Mesenchymal stem cell (in vitro differentiated cells and primary cell): ENCODE measurements at regions not wholly inside any gene's neighbourhood (a gene's known extent, or its start where the extent isn't known, plus 50 kb on each side); places are given as distances from the start of the nearest gene placed in this dataset.

Source experiments
- DNase-seq: peaks from one replicate; pipeline ENCODE4 v3.0.0-alpha.2; 2013
- H2AFZ ChIP-seq: one replicate; pipeline ENCODE4 v1.6.1; 2013; ENCODE audit warnings: low read depth, mild to moderate bottlenecking, control low read depth, inconsistent platforms, low read length, moderate library complexity
- H2AK5ac ChIP-seq: 2 replicates; pipeline ENCODE4 v1.6.1; 2013; ENCODE audit warnings: low read length, moderate library complexity, mild to moderate bottlenecking, inconsistent platforms; ENCODE audit not compliant: severe bottlenecking
- H2BK120ac ChIP-seq: one replicate; pipeline ENCODE4 v1.6.1; 2013; ENCODE audit warnings: low read depth, mild to moderate bottlenecking, inconsistent platforms, low read length, moderate library complexity
- H2BK12ac ChIP-seq, 2 experiments: one replicate each; pipeline ENCODE4 v1.6.1; 2013; ENCODE audit warnings: inconsistent platforms in 2 of 2, low read length in 2 of 2, mild to moderate bottlenecking in 2 of 2, moderate library complexity in 2 of 2, control low read depth in 1 of 2
- H2BK15ac ChIP-seq: one replicate; pipeline ENCODE4 v1.6.1; 2013; ENCODE audit warnings: mild to moderate bottlenecking, low read depth, inconsistent platforms; ENCODE audit not compliant: poor library complexity, severe bottlenecking
- H2BK5ac ChIP-seq: 2 replicates; pipeline ENCODE4 v1.6.1; 2013; ENCODE audit warnings: low read depth, mild to moderate bottlenecking, low read length, control low read depth, inconsistent platforms; ENCODE audit not compliant: poor library complexity, severe bottlenecking
- H3K14ac ChIP-seq, 2 experiments: one replicate each; pipeline ENCODE4 v1.6.1; 2013; ENCODE audit warnings: inconsistent platforms in 2 of 2, low read length in 2 of 2, control low read depth in 1 of 2, mild to moderate bottlenecking in 1 of 2, moderate library complexity in 1 of 2
- H3K18ac ChIP-seq, 2 experiments: one replicate each; pipeline ENCODE4 v1.6.1; 2013; ENCODE audit warnings: inconsistent platforms in 2 of 2, low read length in 2 of 2, control low read depth in 1 of 2, low read depth in 1 of 2, mild to moderate bottlenecking in 1 of 2
- H3K23ac ChIP-seq, 2 experiments: one replicate each; pipeline ENCODE4 v1.6.1; 2013; ENCODE audit warnings: inconsistent platforms in 2 of 2, low read length in 2 of 2, mild to moderate bottlenecking in 2 of 2, moderate library complexity in 2 of 2, control low read depth in 1 of 2
- H3K27ac ChIP-seq: 2 replicates; pipeline ENCODE4 v1.5.1; 2013; ENCODE audit warnings: mild to moderate bottlenecking, moderate library complexity, low read length, control low read depth, inconsistent platforms; ENCODE audit not compliant: poor library complexity, severe bottlenecking
- H3K27me3 ChIP-seq, 2 experiments: 2 replicates each; pipeline versions ENCODE4 v1.6.1 to v1.7.0; 2013; ENCODE audit warnings: low read length in 2 of 2, mild to moderate bottlenecking in 2 of 2, moderate library complexity in 2 of 2, control low read depth in 1 of 2, inconsistent platforms in 1 of 2; ENCODE audit not compliant: control insufficient read depth in 1 of 2, insufficient read depth in 1 of 2
- H3K36me3 ChIP-seq, 2 experiments: 2 replicates each; pipeline versions ENCODE4 v1.6.1 to v1.7.0; 2013; ENCODE audit warnings: low read length in 2 of 2, control low read depth in 1 of 2, inconsistent platforms in 1 of 2, low read depth in 1 of 2, mild to moderate bottlenecking in 1 of 2; ENCODE audit not compliant: insufficient read depth in 2 of 2, control insufficient read depth in 1 of 2
- H3K4ac ChIP-seq, 2 experiments: one replicate each; pipeline ENCODE4 v1.6.1; 2013; ENCODE audit warnings: inconsistent platforms in 2 of 2, low read length in 2 of 2, mild to moderate bottlenecking in 2 of 2, moderate library complexity in 2 of 2, control low read depth in 1 of 2, low read depth in 1 of 2
- H3K4me1 ChIP-seq: 2 replicates; pipeline ENCODE4 v1.6.1; 2013; ENCODE audit warnings: low read depth, low read length, control low read depth; ENCODE audit not compliant: control insufficient read depth, insufficient read depth
- H3K4me2 ChIP-seq: 2 replicates; pipeline ENCODE4 v1.6.1; 2013; ENCODE audit warnings: low read length, mild to moderate bottlenecking, inconsistent platforms; ENCODE audit not compliant: poor library complexity, severe bottlenecking
- H3K4me3 ChIP-seq, 2 experiments: 2 replicates each; pipeline versions ENCODE4 v1.5.1 to v1.7.0; 2013; ENCODE audit warnings: low read length in 2 of 2, mild to moderate bottlenecking in 2 of 2, control low read depth in 1 of 2, low read depth in 1 of 2; ENCODE audit not compliant: insufficient read depth in 1 of 2
- H3K79me1 ChIP-seq: replicated peaks from 2 replicates; pipeline ENCODE4 v1.6.1; 2013; ENCODE audit warnings: mild to moderate bottlenecking, control low read depth, low read length, inconsistent platforms; ENCODE audit not compliant: poor library complexity, severe bottlenecking
- H3K9ac ChIP-seq: 2 replicates; pipeline ENCODE4 v1.7.0; 2013; ENCODE audit warnings: mild to moderate bottlenecking, low read length, moderate library complexity
- H3K9me3 ChIP-seq: 2 replicates; pipeline ENCODE4 v1.7.0; 2013; ENCODE audit warnings: mild to moderate bottlenecking, low read length; ENCODE audit not compliant: control insufficient read depth
- H4K8ac ChIP-seq: one replicate; pipeline ENCODE4 v1.6.1; 2013; ENCODE audit warnings: inconsistent platforms, mild to moderate bottlenecking, low read length, moderate library complexity
- H4K91ac ChIP-seq: one replicate; pipeline ENCODE4 v1.6.1; 2013; ENCODE audit warnings: mild to moderate bottlenecking, low read length, inconsistent platforms
- WGBS: methylation state at CpG from one replicate; pipeline ENCODE4 v1.1.7; 2013; ENCODE audit warnings: mixed read lengths; 5-methylcytosine and 5-hydroxymethylcytosine counted together

GRCh38 chr4:153900426-153900825 lies 111.5 kb upstream of the SFRP2 start:
- Histone ChIP-seq H4K91ac (no peak overlapping the region), H2AK5ac (no peak overlapping the region), H3K14ac (no peak overlapping the region), H3K27me3 (peaks cover 0 to 7% of the 10 kb centered on the region in 2 experiments), H2BK15ac (no peak overlapping the region), H2BK120ac (no peak overlapping the region), H2BK12ac (no peak overlapping the region), H3K36me3 (no peaks in the 10 kb centered on the region), H2AFZ (no peak overlapping the region), H3K4me3 (no peak overlapping the region), H3K9ac (no peak overlapping the region), H4K8ac (no peak overlapping the region), H3K79me1 (no peaks in the 10 kb centered on the region), H3K4me2 (no peak overlapping the region), H3K9me3 (no peaks in the 10 kb centered on the region), H2BK5ac (no peak overlapping the region), H3K4me1 (no peaks in the 10 kb centered on the region), H3K18ac (no peak overlapping the region), H3K4ac (no peak overlapping the region), H3K23ac (no peak overlapping the region), H3K27ac (no peak overlapping the region)
- WGBS = 71% methylated on average over 6 of the region's 6 CpGs
- no peak for DNase-seq

GRCh38 chr4:153890761-153891160 lies 101.9 kb upstream of the SFRP2 start:
- 68% methylated on average over 3 of the region's 4 CpGs for WGBS
- no peak for DNase-seq
- no peak overlapping the region for H3K4ac ChIP-seq
- no peak overlapping the region for H2AFZ ChIP-seq
- H4K91ac ChIP-seq = no peak overlapping the region
- no peaks in the 10 kb centered on the region for H3K79me1 ChIP-seq
- H3K27me3 ChIP-seq = no peaks in the 10 kb centered on the region
- no peak overlapping the region for H2BK12ac ChIP-seq
- H3K23ac ChIP-seq = no peak overlapping the region
- H3K36me3 ChIP-seq = no peaks in the 10 kb centered on the region
- H2BK5ac ChIP-seq = no peak overlapping the region
- H2BK120ac ChIP-seq = no peak overlapping the region
- H3K9me3 ChIP-seq = no peaks in the 10 kb centered on the region
- no peak overlapping the region for H3K18ac ChIP-seq
- no peaks in the 10 kb centered on the region for H3K4me1 ChIP-seq
- H3K4me2 ChIP-seq = no peak overlapping the region
- H3K14ac ChIP-seq = no peak overlapping the region
- H2AK5ac ChIP-seq = no peak overlapping the region
- H3K27ac ChIP-seq = no peak overlapping the region
- H4K8ac ChIP-seq = no peak overlapping the region
- H2BK15ac ChIP-seq = no peak overlapping the region
- no peak overlapping the region for H3K4me3 ChIP-seq
- H3K9ac ChIP-seq = no peak overlapping the region

- H4K8ac ChIP-seq = no peak overlapping the region
- no peak overlapping the region for H2BK5ac ChIP-seq
- no peak overlapping the region for H2AK5ac ChIP-seq
- H3K79me1 ChIP-seq = no peaks in the 10 kb centered on the region
- no peak for DNase-seq
- no peak overlapping the region for H2BK120ac ChIP-seq
- no peaks in the 10 kb centered on the region for H3K36me3 ChIP-seq
- H2AFZ ChIP-seq = no peak overlapping the region
- no peaks in the 10 kb centered on the region for H3K4me1 ChIP-seq
- no peak overlapping the region for H3K9ac ChIP-seq
- H2BK15ac ChIP-seq = no peak overlapping the region
- no peak overlapping the region for H3K23ac ChIP-seq
- H3K27me3 ChIP-seq = no peaks in the 10 kb centered on the region
- no peak overlapping the region for H3K18ac ChIP-seq
- no peak overlapping the region for H3K4me2 ChIP-seq
- H4K91ac ChIP-seq = no peak overlapping the region
- no peak overlapping the region for H3K4ac ChIP-seq
- no peak overlapping the region for H3K27ac ChIP-seq
- H2BK12ac ChIP-seq = no peak overlapping the region
- H3K9me3 ChIP-seq = no peaks in the 10 kb centered on the region
- H3K14ac ChIP-seq = no peak overlapping the region
- H3K4me3 ChIP-seq = no peak overlapping the region
Observed at GRCh38 chr4:153887217-153887616, 98.3 kb upstream of the SFRP2 start.

- no peak overlapping the region for H3K27ac ChIP-seq
Observed at GRCh38 chr4:153884325-153884724, 95.4 kb upstream of the SFRP2 start.

More at GRCh38 chr4:153884325-153884724, 95.4 kb upstream of the SFRP2 start:
- Histone ChIP-seq H3K9me3 (peaks cover 20% of the 10 kb centered on the region), H3K27me3 (no peaks in the 10 kb centered on the region), H4K91ac (no peak overlapping the region), H3K79me1 (no peaks in the 10 kb centered on the region), H3K14ac (no peak overlapping the region), H3K23ac (no peak overlapping the region), H2BK120ac (no peak overlapping the region), H3K4me2 (no peak overlapping the region), H2BK15ac (no peak overlapping the region), H2AFZ (no peak overlapping the region), H3K4me1 (no peaks in the 10 kb centered on the region), H3K4me3 (no peak overlapping the region), H4K8ac (no peak overlapping the region), H3K36me3 (no peaks in the 10 kb centered on the region), H3K4ac (no peak overlapping the region), H2BK12ac (no peak overlapping the region), H3K18ac (no peak overlapping the region), H3K9ac (no peak overlapping the region), H2BK5ac (no peak overlapping the region), H2AK5ac (no peak overlapping the region)
- WGBS = no CpG with 5 or more reads among the region's 1 CpG
- DNase-seq = no peak
